GM18951 (cell line): ENCODE measurements at regions not wholly inside any gene's neighbourhood (a gene's known extent, or its start where the extent isn't known, plus 50 kb on each side); places are given as distances from the start of the nearest gene placed in this dataset.

ENCODE experiments used
- POLR2A ChIP-seq: IDR thresholded peaks from 4 replicates; pipeline ENCODE4 v1.6.1; 2011; ENCODE audit warnings: mild to moderate bottlenecking; ENCODE audit not compliant: insufficient read length, insufficient read depth; ENCODE audit errors: extremely low read depth
- in situ Hi-C: fragments of 300-500 bp; cut with MboI; formaldehyde crosslinking; loops from one replicate; pipeline ENCODE4 v1.12.0; 2022; ENCODE audit warnings: low sequenced_read_pairs, mixed read lengths, inconsistent platforms; ENCODE audit not compliant: unreplicated experiment

DNA sequence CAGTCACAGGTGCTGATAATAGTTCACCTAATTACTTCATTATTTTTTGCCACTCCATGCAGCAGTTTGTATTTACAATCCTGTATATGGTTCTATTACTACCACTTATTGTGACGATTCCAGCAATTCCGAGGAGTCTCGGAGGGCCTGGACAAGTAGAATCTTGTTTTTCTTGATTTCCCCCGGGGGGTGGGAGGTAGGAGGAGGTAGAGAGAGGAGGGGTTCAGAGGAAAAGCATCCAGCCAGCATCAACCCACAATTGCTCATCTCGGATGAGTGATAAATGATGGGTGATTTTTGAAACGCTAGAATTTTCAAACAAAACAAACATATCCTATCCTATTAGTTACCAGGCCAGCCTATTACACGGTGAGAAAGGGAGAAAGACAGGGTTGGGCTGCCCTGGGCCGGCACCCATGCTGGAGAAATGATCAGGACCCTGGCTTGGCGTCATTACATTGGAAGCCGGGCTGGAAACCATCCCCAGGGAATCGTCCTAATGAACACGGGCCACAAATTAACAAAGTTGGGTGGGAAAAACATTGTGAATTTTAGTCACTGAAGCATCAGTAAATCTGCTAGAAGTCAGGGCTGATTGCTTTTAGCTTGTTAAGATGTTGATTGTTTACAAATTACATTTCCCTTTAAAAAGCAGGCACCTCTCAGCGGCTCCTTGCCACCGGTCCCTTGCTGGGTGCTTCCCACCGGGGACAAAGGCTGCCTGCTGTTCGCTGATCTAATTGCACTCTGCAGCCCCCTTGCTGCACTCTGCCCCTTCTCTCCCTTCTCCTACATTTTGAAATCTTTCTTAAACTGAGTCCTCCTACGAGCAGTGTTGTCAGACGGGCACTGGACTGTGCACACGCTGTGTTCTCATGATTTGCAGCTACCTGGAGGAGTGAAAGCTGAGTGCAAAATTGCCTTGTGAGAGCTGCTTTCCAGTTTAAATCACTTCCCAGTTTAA, 95.5 kb downstream of the FAM204A start:
- no peak for TF ChIP-seq POLR2A
- in situ Hi-C loops = loop anchor here (25.0 kb wide), 1 partner anchor 709 kb away; the partner anchor contains the start of gene EMX2

DNA sequence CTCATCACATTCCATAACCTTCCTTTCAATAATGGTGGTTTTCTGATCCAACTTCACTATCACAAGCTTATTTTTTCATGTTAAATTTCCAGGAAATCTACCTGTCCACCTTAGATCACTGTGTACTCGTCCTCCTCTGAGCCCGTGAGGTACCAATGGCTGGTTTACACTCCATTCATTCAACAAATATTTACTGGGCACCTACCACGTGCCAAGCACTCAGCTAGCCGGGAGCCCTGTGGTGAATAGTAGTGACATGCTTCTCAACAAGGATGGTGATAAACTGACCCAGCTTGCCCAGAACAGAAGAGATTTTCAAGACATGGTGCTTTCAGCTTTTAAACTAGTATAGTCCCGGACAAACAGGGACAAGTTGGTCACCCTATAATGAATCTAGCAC, 98.2 kb downstream of the FAM204A start:
- TF ChIP-seq POLR2A = no peak
- in situ Hi-C loops = loop anchor here (25.0 kb wide), 1 partner anchor 707 kb away; the partner anchor contains the start of gene EMX2

DNA sequence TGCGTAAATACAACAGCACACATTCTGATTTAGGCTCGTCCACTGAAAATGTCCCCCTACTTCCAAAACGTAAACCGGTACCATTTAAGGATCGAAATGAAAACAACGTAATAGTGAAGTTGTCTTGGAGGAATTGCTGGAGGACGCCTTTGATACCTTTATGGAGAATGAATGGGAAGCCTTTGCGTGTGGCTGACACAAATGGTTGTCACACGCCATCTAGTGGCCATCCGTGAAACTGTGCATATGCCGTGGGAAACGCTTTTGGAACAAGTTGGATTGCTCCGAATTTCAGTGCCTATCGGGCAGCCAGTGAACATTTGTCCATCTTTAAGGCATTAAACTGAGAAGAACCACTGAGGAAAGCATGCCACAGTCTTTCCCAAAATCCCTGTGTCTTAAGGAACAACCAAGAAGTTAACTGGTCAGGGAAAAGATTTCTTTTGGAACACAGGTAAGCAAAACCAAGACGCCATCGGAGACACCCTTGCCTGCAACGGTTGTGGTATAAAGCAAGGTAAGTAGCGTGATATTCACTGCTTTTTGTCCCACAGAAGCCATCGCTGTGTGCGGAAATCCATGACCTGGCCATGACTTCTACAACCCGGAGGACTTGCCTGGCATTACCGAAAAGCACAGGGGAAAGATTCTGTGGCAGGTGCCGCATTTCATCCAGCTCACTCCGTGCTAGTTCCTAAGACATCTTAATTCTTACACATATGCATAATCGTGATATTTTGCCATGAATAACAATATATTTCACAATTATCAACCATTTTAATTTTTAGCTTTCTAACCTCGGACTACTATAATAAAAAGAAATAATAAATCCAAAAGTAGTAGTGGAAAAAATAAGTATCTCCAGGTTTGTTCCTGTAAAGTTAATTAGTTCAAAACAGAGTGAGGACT, 100.6 kb downstream of the FAM204A start:
- TF ChIP-seq POLR2A = no peak
- in situ Hi-C loops = loop anchor here (25.0 kb wide), 1 partner anchor 704 kb away; the partner anchor contains the start of gene EMX2

DNA sequence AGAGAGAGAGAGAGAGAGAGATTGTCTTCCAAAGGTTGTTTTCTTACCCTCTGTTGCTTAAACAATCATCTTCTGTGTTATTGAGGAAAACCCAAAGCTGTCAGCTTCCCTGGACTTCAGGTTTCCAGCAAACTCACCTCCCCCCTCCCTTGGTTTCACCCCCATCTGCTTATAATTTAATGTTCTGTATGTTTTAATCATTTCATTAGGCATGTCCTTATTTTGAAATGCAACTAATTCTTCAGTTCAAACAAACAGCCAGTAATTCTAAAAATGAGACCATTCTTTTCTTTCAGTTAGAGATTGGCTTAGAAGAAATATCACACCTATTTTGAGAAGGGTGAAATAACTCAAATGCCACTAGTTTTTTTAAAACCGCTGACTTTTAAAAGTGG, 102.9 kb downstream of the FAM204A start:
- TF ChIP-seq POLR2A = no peak
- in situ Hi-C loops = loop anchor here (25.0 kb wide), 1 partner anchor 702 kb away; the partner anchor contains the start of gene EMX2

DNA sequence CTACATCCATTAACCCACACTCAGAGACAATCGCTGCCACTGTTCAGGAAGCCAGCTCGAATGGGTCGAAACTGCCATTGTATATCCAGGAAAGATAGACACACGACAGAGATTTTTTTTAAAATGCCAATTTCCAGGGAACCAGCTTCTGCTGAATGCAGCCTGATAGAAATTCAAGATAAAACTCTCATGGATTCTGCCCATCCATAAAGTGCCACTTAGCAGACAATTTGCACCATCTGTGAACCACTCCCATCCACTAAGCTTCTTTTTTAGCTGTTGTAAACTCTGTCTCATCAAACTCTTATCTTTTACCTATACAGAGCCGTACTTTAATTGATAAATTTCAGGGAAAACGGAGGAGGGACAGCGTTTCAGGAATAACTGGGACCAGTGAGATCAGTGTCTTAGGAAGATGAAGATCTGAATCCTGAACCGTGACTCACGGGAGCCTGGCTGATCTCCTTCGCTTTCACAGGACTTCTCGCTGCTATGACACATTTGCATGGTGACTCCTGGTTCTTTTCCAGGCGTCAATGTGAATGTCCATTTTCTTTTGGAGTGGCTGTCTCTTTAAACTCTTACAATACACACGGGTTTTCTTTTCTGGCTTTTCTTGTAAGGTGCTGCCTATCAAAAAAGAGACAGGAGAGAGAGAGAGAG, 103.4 kb downstream of the FAM204A start:
- in situ Hi-C loops = loop anchor here (25.0 kb wide), 1 partner anchor 701 kb away; the partner anchor contains the start of gene EMX2
- TF ChIP-seq POLR2A = no peak

DNA sequence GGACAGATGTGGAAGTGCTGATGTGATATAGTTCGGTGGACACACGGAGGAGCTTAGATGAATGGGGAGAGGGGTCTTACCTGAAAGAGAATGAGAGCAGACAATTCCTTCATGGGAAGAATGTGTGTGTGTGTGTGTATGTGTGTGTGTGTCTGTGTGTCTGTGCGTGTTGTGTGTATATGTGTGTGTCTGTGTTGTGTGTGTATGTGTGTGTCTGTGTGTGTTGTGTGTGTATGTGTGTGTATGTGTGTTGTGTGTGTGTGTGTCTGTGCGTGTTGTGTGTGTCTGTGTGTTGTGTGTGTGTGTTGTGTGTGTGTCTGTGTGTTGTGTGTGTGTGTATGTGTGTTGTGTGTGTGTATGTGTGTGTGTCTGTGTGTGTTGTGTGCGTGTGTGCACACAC, 104.2 kb downstream of the FAM204A start:
- in situ Hi-C loops = loop anchor here (25.0 kb wide), 1 partner anchor 701 kb away; the partner anchor contains the start of gene EMX2
- no peak for TF ChIP-seq POLR2A

DNA sequence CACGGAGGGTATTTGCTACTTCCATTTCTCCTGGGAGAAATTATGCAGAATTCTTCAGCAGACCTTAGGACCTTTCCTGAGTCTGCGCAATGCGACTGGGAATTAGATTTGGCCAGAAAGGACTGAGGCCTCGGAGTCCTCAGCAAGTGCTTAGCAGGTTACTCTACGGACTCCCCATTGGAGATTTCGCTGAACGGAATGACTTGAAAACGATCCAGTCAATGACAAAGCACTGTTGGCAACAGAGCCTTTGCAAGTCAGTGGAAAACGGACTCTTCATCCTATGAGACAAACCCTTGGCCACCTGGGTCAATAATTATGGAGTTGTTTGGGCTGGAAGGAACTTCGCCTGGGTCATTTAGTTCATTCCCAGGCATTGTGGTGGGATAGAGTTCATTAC, 107.4 kb downstream of the FAM204A start:
- no peak for TF ChIP-seq POLR2A
- in situ Hi-C loops = loop anchor here (25.0 kb wide), 1 partner anchor 697 kb away; the partner anchor contains the start of gene EMX2

DNA sequence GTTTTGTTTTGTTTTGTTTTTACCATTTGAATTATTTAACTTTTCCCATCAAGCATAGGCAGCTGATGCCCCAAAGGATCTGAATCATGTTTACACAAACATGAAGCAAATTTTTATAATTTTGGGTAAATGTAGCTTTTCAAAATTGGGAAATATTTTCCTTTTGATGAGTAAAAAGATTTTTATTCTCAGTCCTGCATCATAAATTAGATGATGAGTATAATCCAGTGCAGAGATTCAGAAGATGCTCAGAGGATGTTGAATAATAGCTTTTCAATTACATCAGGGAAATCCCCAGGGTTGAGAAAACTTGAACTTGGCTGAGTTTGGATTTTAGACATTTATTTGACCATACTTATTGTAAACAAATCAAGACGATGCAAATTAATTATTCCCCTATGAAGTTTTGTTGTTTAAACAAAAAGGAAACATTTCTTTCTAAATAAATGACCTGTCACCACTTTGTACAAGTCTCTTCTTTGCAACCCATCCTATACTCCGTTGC, 121.7 kb downstream of the FAM204A start:
- in situ Hi-C loops = no loop called here
- no peak for TF ChIP-seq POLR2A

DNA sequence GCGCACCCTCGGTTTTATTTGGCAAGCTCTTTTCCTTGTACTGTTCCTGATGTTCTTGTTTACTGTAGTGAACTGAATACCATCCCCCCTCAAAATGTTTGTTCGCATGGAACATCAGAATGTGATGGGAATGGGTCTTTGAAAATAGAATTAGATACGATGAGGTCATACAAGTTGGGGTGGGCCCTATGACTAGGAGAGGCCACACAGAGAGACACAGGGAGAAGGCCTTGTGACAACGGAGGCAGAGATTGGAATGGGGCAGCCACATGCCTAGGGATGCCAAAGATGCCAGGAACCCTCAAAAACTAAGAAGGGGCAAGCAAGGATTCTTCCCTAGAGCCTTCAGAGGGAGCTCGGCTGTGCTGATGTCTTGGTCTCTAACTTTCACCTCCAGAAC, 123.6 kb downstream of the FAM204A start:
- in situ Hi-C loops = no loop called here
- no peak for TF ChIP-seq POLR2A

DNA sequence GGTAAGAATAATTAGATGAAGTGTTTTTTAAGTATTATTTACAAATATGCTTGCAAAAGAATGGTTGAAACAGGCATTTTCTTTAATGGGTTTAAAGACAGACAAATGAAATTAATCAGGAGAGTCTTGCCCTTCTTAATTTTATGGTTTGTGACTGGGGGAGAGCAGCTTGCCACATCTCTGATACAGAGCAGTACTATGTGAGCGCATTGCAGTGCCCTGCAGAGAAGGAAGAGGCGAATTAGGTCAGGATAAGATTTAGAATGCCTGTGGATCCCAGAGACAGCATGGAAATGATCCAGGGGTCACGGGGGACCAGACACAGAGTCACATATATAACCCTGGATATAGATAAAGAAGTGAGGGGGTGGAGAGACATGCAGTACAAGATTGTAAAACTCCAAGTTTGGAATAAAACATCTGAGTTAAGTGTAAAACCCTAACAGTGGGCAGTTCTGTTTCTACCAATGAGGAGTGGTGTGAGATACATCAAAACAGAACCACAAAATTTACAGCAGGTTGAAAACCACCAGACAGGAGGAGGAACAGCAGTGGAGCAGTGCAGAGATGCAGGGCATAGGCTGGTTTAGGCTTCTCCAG, 125.5 kb downstream of the FAM204A start:
- TF ChIP-seq POLR2A = no peak

DNA sequence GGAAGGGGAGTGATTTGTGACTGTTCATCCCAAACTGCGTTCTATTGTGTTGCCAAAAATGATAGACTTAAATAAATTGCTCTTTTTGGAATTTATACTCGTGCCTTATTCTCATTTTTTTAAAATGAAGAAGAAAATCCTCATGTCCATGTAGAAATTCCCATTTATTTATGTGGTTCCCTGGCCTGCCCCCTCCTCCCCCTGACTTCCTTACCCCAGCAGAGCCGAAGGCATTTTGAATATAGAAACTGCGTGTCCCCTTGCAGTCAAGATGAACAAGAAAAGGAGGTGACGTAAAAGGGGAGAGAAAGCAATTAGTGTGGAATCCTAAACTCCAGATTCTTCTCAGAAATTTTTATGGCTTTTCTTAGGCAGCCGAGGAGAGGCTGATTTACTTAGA, 126.1 kb downstream of the FAM204A start:
- no peak for TF ChIP-seq POLR2A
- in situ Hi-C loops = no loop called here

More for the DNA sequence above, 125.5 kb downstream of the FAM204A start:
- in situ Hi-C loops = no loop called here

DNA sequence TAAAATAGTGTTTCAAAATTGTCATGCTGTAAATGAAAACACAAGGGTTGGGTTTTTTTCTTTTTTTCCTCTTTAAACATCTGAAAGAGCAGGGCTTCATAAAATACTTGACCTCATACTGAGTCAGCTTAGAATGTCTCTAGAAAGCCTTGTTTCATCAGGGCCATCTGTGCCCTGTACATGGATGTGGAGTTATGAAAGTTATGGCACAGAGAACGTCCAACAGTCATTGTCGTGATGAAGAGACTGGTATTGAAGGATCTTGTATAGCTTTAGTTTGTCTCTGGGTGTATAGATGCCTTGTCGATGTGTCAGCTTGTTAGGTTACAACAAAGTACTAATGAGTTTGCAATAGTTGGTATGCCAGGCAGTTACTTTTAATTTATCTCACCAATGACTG, 127.3 kb downstream of the FAM204A start:
- in situ Hi-C loops = no loop called here
- no peak for TF ChIP-seq POLR2A
